Suppressor macrophage (primary cell): ENCODE measurements at regions not wholly inside any gene's neighbourhood (a gene's known extent, or its start where the extent isn't known, plus 50 kb on each side); places are given as distances from the start of the nearest gene placed in this dataset.
A peak's percentile ranks its signal among the peaks of the same experiment; 100 is the strongest.

Source experiments
- DNase-seq, 4 experiments: peaks; one replicate each; pipeline ENCODE4 v3.0.0-alpha.2; 2020 to 2022

DNA sequence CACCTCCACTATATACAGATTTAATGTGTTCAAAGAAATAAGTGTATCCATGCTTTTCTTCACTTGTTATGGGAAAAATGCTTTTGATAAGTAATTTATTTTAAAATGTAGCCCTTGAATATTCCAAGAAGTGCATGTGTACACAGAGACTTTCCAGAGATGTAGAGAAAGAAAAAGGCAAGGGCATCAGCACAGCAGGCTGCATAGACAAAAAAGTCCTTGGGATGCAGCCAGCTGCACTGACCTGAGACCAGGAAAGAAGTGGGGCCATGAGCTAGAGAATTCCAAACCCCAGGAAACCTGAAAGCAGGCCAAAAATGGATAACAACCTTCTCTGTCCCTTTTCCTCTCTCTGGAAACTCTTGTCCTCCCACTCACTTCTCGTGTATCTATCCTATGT is 51.6 kb upstream of the PRDM8 start:
- no peak for DNase-seq

DNA sequence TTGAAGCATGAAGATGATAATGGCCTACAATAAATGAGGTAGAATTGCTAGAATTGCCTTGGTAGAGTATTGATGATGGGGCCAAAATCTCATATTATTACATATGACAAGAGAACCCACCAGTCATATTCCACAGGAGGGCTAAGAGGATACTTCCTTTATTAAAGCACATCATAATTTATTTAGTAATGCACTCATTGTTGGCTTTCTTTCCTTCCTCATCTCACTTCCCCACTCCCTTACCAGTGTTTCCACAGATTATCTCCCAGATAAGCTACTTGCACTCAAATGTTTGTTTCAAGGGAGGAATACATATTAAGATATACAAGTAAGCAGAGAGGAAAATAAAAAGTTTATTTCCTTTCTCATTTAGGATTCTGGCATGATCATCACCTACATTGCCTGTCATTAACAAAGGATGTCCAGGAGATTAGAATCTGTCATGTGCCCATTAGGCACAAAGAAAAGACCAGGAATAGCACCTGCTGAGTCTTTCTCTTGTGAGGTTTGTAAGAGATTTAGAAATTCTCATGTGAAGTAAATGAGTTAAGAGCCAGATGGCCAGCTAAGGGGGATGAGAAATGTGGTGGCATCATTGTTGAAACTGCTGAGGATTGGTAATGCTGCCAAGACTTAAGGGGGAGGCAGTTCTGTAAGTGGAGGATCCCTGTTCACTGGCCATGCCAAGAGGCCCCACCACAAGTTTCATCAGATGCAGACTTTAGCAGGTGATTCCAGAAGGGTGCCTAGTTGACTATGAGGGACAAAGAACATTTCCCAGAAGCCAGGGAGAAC is 52.4 kb upstream of the PRDM8 start:
- DNase-seq, result peak; percentile 27 to 69 (median 48)

DNA sequence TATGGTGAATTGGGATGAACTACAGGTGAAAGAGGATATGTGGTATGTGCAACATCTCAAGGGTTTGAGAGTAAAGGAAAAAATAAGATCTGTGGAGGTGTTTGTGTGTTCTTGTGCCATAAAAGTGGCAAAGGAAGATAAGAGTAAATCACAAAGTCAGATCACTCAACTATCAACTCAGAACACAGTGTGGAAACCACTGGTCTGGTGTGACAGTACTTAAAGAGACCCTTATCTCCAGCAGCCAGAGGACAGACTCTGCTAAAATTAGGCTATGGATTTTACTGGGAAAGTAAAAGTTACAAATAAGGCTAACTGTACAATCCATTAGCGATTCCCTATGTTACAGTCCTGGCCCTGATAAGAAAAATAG is 54.0 kb upstream of the PRDM8 start:
- DNase-seq, result no peak

DNA sequence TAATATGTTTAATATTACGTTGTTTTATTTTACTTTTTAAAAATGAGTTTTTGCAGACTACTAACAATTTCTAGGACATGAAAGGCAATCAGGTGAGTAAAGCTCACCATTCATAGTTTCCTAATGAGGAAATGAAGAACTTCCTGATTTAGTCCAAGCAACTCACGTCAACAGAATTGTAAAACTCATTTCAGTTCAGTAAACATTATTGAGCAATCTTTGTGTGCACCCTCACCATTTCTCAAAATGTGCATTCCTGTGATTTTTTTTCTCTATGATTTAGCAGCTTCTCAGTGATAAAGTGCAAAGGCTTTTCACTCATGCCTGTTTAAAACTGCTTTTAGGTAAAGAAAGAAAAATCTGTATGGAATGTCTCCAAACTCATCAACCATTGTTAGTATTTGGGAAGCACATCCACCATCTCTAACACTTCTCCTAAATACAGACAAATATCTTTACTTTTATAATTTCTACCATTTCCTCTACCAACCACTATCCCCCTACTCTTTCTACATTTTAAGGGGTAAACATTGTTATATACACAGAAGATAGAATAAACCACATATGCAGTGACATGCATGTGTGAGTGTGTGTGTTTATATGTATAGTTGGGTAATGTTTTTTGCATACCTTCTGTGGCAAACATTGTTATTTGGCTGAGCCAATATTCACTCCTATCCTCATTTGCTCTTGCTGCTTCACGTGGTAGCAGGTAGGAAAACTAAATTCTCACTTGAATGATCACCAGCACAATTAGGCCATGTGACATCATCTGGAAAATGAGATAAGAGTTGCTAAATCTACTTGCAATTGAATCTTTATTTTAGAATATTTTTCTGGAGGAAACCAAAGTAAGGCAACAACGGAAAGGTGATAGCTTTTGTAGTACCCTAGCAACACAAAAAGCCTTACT is 54.7 kb upstream of the PRDM8 start:
- peak; percentile 29 to 91 (median 72) for DNase-seq

DNA sequence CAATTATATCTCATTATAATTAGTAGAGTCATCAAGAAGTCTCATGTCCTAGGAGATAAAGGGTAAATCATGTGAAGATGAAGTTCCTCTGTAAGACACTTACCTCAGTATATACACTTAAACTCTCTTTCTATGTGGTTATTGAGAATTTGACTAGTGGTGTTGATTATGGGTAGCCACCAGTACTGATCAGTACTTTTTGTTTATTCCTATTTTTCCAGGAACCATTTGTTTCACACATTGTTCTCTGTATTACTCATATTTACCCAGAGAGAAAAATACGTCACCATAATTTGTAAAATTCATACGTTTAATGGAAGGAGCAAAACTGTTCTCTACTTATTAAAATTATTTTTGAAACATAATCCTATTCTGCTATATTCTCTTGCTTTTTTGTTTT is 55.8 kb upstream of the PRDM8 start:
- DNase-seq, result no peak

- DNase-seq, result peak; percentile 22 to 64 (median 44)
Measured at GRCh38 chr4:80140194-80140593, 57.1 kb upstream of the PRDM8 start.

GRCh38 chr4:80139671-80140070 is 57.6 kb upstream of the PRDM8 start:
- peak in 2 of 4 experiments; percentile 67 to 78 for DNase-seq

DNA sequence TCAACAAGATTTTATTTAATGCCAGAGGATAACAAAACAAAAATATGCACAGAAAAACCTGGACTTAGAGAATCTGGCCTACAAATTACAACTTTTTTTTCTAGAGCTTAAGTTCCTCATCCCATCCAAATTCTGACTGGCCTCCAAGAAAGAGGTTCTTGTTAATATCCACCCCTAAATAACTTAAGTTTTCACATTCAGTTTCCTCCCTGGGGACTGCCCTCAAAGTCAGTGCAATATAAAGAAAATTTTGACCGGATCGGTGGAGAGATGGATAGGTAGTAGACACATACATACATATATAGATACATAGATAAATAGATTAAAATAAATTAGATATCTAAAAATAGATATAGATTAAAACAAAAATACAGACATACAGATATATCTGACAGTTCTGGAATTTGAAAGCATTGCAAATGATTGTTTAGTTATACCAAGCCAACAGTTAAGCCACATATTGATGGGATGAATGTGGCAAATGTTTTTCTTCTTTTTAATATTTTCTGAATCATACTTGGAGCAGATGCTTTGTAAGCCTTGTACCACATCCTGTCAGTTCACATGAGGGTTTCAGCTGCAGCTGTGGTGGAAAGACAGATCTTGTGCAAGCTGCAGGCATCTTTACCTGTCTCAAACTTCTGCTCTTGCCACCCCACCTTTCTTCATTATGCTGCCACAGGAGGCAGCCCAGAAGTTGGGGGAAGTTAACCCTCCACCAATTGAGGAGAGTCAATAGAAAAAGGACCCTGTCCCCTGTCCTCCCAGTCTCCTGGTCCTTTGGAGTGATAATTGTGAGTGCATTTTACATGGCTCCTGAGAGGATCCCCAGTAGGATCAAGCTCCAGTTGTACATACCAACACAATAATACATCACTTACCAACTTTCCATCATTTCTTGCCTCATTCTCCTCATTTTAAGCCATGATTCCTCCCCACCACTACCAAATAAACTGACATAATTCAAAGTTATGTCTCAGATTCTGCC is 58.5 kb upstream of the PRDM8 start:
- DNase-seq, result peak in 3 of 4 experiments; percentile 10 to 53 (median 38)

DNA sequence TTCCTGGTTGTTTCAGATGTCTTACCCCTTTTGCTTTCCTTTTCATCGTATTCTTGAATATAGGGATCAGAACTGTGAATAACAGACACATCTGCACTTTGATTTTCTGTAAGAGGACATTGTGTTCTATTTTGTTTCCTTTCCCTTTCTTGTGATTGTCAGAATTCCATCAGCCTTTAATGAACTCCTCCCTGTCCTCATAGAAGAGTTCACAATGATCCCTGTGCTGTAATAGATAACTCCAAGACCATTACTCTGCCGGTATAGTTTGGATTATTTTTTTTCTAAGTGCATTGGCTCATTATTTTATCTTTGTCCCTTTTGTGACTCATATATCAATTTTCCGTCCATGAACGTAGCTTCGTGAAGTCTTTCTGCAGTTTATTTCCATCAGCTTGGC is 59.7 kb upstream of the PRDM8 start:
- DNase-seq, result no peak

DNA sequence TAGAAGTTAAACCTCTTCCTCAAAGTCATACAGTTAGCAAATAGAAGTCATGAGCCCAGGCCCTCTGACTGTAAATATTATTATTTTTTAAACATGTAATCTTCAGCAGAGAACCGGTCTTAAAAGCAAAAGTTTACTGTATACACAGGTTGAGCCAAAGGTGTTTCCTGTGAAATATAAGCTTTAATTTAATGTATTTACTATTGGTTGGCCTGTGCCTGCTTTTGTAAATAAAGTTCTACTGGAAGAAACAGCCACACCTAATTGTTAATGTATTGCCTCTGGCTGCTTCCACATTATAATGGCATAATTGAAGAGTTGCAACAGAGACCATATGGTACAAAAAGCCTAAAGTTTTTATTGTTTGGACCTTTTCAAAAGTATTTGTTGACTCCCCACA is 61.0 kb upstream of the PRDM8 start:
- DNase-seq, result no peak

GRCh38 chr4:80135702-80136058 is 61.6 kb upstream of the PRDM8 start:
- no peak for DNase-seq

DNA sequence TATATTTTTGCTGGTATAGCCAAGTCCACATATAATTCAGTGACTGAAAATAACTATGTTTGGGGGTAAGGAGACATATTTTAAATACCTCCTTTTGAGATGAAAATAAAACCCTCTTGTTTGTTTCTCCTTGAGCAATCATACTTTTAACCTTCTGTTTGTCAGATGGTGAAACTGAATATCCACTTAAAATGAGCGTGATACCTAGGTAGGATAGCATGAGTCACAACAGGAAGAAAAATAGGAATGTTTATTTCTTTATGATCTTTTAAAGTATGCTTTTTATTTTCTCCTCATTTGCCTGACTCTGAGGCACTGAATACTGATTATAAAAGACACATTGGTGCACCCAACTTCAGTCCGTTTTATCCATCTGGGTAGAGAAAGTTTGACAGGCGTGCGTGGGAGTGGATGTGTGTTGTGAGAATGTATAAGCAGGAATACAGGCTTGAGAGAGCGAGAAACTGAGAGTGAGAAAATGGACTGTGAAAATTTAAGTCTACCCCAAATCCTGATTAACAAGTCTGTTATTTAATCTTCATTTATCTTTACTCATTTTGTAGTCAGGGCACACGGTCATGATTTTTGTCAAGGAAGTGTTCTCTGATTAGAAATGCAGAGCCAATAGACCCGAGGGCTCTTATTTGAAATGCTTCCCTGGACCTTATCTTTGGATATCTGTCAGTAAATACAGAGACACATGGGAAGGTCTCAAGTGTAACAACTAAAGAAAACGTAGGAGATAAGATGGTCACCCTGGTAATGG is 62.1 kb upstream of the ANTXR2 start:
- no peak for DNase-seq

- DNase-seq, result no peak
Measured at GRCh38 chr4:80133240-80133783, 60.3 kb upstream of the ANTXR2 start.

GRCh38 chr4:80129785-80130184 is 56.8 kb upstream of the ANTXR2 start:
- no peak for DNase-seq

DNA sequence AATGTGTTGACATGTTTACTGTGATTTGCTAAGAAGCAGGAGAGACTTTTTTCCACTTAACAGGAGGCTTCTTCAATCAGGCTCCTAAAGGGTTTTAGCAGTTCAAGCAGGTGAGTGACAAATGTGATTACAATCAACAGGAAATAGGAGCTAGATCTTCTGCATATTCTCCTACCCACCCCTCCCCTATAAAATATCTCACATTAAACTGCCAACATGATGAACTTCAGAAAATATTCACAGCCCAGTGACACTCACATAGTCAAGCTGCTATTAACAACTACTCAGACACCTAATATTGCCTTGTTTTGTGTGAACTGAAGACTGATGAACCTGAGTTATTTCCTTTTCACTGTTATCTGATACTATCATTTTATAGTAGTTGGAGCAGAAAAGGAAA is 55.9 kb upstream of the ANTXR2 start:
- DNase-seq, result no peak

- no peak for DNase-seq
Measured at GRCh38 chr4:80127870-80128419, 54.9 kb upstream of the ANTXR2 start.

DNA sequence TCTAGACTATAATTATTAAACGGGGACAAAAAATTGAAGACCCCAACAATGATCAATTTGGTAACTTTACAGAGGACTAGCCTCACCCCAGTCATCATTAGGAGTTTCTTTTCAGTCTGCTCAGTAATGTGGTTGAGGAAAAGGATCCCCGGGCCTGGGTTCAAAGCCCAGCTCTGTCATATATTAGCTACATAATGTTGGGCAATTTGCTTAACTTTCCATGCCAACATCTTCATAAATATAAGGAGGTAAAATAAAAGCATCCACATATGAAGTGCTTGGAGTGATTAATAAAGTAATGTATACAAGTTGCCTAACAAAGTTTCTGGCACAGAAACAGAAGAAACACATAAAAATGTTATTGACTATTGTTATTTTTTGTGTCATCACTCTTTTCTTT is 53.4 kb upstream of the ANTXR2 start:
- DNase-seq, result no peak

GRCh38 chr4:80125252-80126177 is 52.5 kb upstream of the ANTXR2 start:
- DNase-seq, result peak; percentile 36 to 59 (median 37)

- DNase-seq, result no peak
Measured at GRCh38 chr4:80124246-80125211, 51.5 kb upstream of the ANTXR2 start.
